OCI-LY1 (cell line): ENCODE measurements at regions not wholly inside any gene's neighbourhood (a gene's known extent, or its start where the extent isn't known, plus 50 kb on each side); places are given as distances from the start of the nearest gene placed in this dataset.

Experiments used
- CTCF ChIP-seq: fragments of 200-600 bp; sonication (generic), shearing (Covaris generic); IDR thresholded peaks from 2 replicates; pipeline ENCODE4 v1.5.1; 2017; ENCODE audit warnings: mild to moderate bottlenecking, antibody characterized with exemption, low read length, moderate library complexity, mixed read lengths
- EZH2 ChIP-seq: fragments of 200-600 bp; sonication (generic), shearing (Covaris generic); IDR thresholded peaks from 2 replicates; pipeline ENCODE4 v1.8.0; 2017; ENCODE audit warnings: borderline replicate concordance, mixed run types, mild to moderate bottlenecking, antibody characterized with exemption, low read length, moderate library complexity, mixed read lengths

DNA sequence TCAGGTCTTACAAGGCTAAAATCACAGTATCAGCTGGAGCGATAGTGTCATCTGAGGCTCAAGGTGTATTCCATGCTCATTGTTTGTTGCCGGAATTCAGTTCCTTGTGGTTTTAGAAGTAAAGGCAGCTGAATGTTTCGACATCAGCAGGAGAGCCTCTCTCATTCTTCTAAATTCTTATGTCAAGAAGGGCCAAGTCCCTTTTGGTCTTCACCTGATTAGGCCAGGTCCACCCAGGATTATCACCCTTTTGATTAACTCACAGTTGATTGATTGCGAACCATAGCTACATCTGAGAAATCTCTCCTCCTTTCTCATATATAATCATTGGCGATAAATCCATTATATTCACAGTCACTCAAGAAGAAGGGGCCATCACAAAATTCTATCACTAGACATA is 806.7 kb upstream of the PRMT6 start:
- TF ChIP-seq CTCF (no peak), EZH2 (no peak)
